LNCAP (cell line): ENCODE measurements at regions not wholly inside any gene's neighbourhood (a gene's known extent, or its start where the extent isn't known, plus 50 kb on each side); places are given as distances from the start of the nearest gene placed in this dataset.

ENCODE experiments used
- TF ChIP-seq, protein P1 (sequence below): fragments of 450-650 bp; IDR thresholded peaks from 2 replicates; pipeline ENCODE4 v1.5.1; 2017; ENCODE audit warnings: mild to moderate bottlenecking

- TF ChIP-seq, protein P1, sequence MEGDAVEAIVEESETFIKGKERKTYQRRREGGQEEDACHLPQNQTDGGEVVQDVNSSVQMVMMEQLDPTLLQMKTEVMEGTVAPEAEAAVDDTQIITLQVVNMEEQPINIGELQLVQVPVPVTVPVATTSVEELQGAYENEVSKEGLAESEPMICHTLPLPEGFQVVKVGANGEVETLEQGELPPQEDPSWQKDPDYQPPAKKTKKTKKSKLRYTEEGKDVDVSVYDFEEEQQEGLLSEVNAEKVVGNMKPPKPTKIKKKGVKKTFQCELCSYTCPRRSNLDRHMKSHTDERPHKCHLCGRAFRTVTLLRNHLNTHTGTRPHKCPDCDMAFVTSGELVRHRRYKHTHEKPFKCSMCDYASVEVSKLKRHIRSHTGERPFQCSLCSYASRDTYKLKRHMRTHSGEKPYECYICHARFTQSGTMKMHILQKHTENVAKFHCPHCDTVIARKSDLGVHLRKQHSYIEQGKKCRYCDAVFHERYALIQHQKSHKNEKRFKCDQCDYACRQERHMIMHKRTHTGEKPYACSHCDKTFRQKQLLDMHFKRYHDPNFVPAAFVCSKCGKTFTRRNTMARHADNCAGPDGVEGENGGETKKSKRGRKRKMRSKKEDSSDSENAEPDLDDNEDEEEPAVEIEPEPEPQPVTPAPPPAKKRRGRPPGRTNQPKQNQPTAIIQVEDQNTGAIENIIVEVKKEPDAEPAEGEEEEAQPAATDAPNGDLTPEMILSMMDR = no peak
These were observed 802.6 kb downstream of the PLA2G4A start for GRCh38 chr1:187631381-187631675.

DNA sequence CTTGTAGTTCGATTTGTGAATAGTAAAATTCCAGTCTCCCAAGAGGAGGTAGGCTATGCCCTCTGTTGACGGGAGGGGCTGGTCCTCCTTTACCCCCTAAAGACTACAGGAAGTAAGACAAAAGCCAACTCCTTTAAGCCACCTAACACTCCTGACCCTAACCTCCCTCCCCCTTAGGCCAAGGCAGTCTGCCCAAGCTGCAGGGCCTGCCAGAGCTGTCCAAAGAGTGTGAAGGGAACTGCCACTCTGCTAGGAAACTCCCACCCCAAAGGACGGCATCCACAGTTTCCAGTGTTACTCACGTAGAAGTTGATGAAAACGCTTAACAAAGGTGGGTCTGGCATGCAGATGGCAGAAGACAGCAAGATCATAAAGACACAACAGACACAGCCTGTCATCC, 803.2 kb downstream of the PLA2G4A start:
- TF ChIP-seq, protein P1 = no peak

- TF ChIP-seq, protein P1 = no peak
These were observed 806.2 kb downstream of the PLA2G4A start for GRCh38 chr1:187634940-187635339.

DNA sequence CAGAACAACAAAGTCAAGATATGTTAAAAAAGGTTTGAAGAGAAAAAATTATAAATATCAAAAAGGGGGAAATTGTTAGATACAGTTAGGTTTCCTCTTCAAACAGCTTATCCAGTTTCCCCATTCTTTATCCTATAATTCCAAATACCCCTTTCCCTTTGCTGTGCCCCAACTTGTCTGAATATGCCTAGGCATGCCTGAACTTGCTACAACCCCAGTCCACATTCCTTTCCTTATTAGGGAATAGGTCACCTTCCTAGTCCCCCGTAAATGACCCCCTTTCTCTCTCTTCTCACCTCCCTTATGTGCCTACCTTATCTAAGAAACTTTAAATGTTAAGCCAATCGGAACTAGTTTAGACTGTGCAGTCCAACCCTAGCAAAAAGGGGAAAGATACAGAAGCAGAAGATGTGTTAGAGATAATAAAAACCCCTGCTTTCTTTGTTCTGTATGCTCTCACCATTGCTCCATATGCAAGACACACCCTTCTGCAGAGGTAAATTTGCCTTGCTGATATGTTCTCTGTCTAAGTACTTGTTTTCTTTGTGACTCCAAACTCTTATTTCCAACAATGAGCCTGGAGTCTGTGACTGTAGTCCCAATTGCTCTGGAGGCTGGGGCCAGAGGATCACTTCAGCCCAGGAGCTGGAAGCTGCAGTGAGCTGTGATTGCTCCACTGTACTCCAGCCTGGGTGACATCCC, 810.1 kb downstream of the PLA2G4A start:
- TF ChIP-seq, protein P1 = no peak

DNA sequence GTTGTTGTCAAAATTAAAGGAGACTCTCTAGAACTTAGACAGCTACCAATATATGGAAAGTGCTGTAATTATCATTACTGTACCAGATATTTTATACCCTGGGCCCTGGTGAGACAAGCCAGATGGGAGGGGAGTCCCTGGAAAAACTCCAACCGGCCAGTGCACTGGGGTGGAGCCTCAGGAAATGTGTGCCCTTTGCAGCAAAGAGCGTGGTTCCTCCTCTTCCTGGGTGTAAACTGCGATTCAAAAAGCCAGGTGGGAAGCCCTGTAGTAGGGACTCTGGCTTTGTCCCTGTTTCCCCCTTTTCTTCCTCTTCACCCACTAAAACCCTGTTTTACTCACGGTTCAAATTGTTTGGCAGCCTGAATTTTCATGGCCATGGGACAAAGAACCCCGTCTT, 812.3 kb downstream of the PLA2G4A start:
- TF ChIP-seq, protein P1 = no peak

DNA sequence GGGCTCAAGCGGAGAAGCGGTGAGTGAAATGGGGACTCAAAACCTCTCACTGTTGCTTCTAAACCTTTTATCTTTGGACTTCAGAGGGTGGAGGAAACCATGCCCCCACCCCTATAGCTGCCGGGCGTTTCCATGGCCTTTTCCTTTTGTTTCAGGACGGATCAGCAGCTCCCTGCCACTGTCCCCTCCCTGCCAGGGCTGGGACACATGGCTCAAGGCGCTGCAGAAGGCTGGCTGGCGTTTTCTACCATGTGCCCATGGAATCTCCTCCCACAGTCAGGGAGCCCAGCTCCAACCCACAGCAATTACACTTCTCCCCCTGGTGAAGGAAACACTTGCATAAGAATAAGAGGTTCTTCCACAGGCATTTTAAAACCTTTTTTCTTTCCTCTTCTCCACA, 812.7 kb downstream of the PLA2G4A start:
- TF ChIP-seq, protein P1 = no peak

DNA sequence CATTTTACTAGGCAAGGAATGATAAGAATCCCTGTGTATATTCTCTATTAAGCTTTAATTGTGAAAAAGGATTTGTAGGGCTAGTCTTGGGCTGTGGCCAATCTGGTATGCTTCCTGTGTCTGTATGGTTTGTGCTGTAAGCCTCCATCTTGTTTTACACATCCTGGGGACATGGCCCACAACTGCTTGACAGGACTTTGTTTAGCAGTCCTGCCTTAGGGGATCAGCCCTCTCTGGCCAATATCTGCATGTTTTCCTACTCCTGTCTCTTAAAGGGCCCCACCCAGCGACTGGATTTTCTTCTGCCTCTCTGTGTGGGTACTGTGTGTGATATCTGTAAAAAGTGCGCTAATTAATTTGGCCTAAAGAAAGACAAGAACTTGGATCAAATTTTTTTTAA, 813.2 kb downstream of the PLA2G4A start:
- TF ChIP-seq, protein P1 = no peak

GRCh38 chr1:187645651-187646050, 816.9 kb downstream of the PLA2G4A start:
- TF ChIP-seq, protein P1 = no peak
